Tibial nerve (tissue), 4 donors: ENCODE measurements at regions not wholly inside any gene's neighbourhood (a gene's known extent, or its start where the extent isn't known, plus 50 kb on each side); places are given as distances from the start of the nearest gene placed in this dataset. TPM values are rescaled to one million over a fixed set of nuclear protein-coding genes. Genes with fewer than 3 reads are reported as not detected.

Source experiments
- DNase-seq, 2 donors: peaks; one replicate each; pipeline ENCODE4 v3.0.0-alpha.2; 2019; ENCODE audit warnings: low spot score in 2 of 2
- H3K27ac ChIP-seq, 4 donors: fragments of 200-600 bp; sonication (generic) in 3 of 4; one replicate each; pipeline ENCODE4 v1.5.1; 2017 to 2019; ENCODE audit warnings: mild to moderate bottlenecking in 1 of 4
- H3K27me3 ChIP-seq, 2 donors: fragments of 200-600 bp; sonication (generic) in 1 of 2; one replicate each; pipeline versions ENCODE4 v1.5.1 to v1.6.0; 2017 to 2019
- H3K36me3 ChIP-seq, 3 donors: fragments of 200-600 bp; sonication (generic); one replicate each; pipeline ENCODE4 v1.5.1; 2018 to 2019
- H3K4me1 ChIP-seq, 4 donors: fragments of 200-600 bp; sonication (generic) in 3 of 4; one replicate each; pipeline ENCODE4 v1.5.1; 2017 to 2019
- H3K4me3 ChIP-seq, 4 donors: fragments of 200-600 bp; sonication (generic) in 3 of 4; one replicate each; pipeline ENCODE4 v1.5.1; 2017 to 2019; ENCODE audit warnings: mild to moderate bottlenecking in 1 of 4, moderate library complexity in 1 of 4
- H3K9me3 ChIP-seq, 4 donors: fragments of 200-600 bp; sonication (generic) in 3 of 4; one replicate each; pipeline ENCODE4 v1.5.1; 2017 to 2019
- EP300 ChIP-seq, 2 donors: sonication (generic); formaldehyde crosslinking; IDR thresholded peaks; one replicate each; pipeline ENCODE4 v1.6.1; 2017; ENCODE audit warnings: antibody characterized with exemption in 2 of 2, mild to moderate bottlenecking in 1 of 2
- POLR2A ChIP-seq, 2 donors: fragments of 450-650 bp; IDR thresholded peaks; one replicate each; pipeline ENCODE4 v1.6.1; 2017; ENCODE audit warnings: antibody characterized with exemption in 2 of 2, mild to moderate bottlenecking in 2 of 2, moderate library complexity in 2 of 2
- WGBS, 2 donors: methylation state at CpG; one replicate each; pipeline ENCODE4 v1.1.5; 2018; 5-methylcytosine and 5-hydroxymethylcytosine counted together
- small RNA-seq: library from RNA; depleted of rRNA; stranded (forward); fragments of <200 nt; gene quantifications from one replicate; pipeline ENCODE3, GENCODE V24; 2016
- TF ChIP-seq, protein P1 (sequence below), 5 experiments: fragments of 200-600 bp in 3 of 5; fragments of 450-650 bp in 2 of 5; sonication (generic) in 3 of 5; IDR thresholded peaks; one replicate each; pipeline ENCODE4 v1.5.1; 2016 to 2019; ENCODE audit warnings: antibody characterized with exemption in 5 of 5, mild to moderate bottlenecking in 3 of 5, moderate library complexity in 2 of 5

DNA sequence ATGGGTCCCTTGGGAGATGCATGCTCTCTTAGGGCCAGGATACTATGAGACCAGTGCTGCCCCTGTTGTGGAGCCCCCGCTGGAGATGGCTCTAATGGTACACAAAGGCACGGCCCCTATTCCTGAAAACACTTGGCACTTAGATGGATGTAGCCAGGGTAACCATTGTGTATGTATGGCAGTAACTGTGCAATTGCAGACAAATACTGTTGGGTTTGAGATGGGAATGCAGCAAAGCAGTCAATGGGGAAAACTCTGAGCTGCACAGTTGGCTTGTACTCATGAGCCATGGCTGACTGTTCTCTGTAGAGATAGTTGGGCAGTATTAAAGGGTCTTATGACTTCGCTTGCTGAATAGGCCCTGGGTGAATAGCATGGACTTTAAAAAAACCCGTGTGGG, 67.9 kb upstream of the NPAP1 start:
- no peak overlapping the region for H3K27ac ChIP-seq
- no peaks in the 10 kb centered on the region for H3K27me3 ChIP-seq
- no peak for DNase-seq
- TF ChIP-seq POLR2A (IDR thresholded peaks at IDR 0.05) (no peak), EP300 (IDR thresholded peaks at IDR 0.05) (no peak)
- TF ChIP-seq, protein P1, sequence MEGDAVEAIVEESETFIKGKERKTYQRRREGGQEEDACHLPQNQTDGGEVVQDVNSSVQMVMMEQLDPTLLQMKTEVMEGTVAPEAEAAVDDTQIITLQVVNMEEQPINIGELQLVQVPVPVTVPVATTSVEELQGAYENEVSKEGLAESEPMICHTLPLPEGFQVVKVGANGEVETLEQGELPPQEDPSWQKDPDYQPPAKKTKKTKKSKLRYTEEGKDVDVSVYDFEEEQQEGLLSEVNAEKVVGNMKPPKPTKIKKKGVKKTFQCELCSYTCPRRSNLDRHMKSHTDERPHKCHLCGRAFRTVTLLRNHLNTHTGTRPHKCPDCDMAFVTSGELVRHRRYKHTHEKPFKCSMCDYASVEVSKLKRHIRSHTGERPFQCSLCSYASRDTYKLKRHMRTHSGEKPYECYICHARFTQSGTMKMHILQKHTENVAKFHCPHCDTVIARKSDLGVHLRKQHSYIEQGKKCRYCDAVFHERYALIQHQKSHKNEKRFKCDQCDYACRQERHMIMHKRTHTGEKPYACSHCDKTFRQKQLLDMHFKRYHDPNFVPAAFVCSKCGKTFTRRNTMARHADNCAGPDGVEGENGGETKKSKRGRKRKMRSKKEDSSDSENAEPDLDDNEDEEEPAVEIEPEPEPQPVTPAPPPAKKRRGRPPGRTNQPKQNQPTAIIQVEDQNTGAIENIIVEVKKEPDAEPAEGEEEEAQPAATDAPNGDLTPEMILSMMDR (IDR thresholded peaks at IDR 0.05): no peak
- H3K4me3 ChIP-seq: no peak overlapping the region
- WGBS, 2 donors: 73% methylated on average over 4 of the region's 4 CpGs
- H3K36me3 ChIP-seq: no peaks in the 10 kb centered on the region
- no peaks in the 10 kb centered on the region for H3K4me1 ChIP-seq
- H3K9me3 ChIP-seq: no peaks in the 10 kb centered on the region

DNA sequence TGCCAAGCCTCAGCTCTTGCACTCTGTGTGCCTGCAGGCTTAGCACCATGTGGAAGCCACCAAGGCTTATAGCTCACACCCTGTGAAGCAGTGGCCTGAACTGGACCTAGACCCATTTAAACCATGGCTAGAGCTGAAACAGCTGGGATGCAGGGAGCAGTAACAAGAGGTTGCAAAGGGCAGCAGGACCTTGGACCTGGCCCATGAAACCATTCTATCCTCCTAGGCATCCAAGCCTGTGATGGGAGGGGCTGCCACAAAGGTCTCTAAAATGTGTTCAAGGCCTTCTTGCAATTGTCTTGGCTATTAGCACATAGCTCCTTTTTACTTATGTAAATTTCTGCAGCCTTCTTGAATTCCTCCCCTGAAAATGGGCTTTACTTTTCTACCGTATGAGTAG, 57.9 kb upstream of the NPAP1 start:
- no peak for DNase-seq
- peaks cover 0 to 18% (median 0%) of the 10 kb centered on the region in 4 donors for H3K9me3 ChIP-seq
- no peaks in the 10 kb centered on the region for H3K36me3 ChIP-seq
- TF ChIP-seq POLR2A (IDR thresholded peaks at IDR 0.05): no peak
- no peak for TF ChIP-seq EP300 (IDR thresholded peaks at IDR 0.05)
- TF ChIP-seq, protein P1 (IDR thresholded peaks at IDR 0.05): no peak
- 0 to 50% methylated on average over 1 of the region's 1 CpG for WGBS, 2 donors
- H3K4me3 ChIP-seq: no peak overlapping the region
- no peaks in the 10 kb centered on the region for H3K27me3 ChIP-seq
- H3K27ac ChIP-seq: no peak overlapping the region
- H3K4me1 ChIP-seq: no peaks in the 10 kb centered on the region

DNA sequence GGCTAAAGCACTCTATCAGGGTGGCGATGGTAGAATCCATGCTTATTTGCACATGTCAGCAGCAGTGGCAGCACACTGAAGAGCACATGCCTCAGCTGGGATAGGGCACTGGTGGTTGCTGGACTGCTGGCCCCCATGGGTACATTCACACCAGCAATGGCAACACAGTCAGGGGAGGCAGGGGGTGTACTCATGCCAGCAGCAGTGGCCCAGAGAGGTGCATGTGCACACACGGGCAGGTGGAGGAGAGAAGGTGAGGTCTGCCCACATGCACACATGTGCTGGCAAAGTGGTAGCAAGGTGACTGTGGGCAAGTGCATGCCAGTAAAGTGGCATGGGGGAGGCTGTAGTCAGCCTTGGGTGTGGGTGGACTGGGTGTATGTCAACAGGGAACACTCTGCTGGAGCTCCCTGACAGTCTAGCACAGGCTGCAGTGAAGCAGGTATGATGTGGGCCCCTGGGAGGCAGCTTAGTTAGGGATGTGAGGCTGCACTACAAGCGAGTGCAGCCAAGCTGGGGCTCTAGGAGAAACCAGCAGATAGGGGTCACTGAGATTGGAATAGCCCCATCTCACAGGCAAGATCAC, 53.9 kb upstream of the NPAP1 start:
- DNase-seq: no peak
- TF ChIP-seq POLR2A (IDR thresholded peaks at IDR 0.05): no peak
- TF ChIP-seq EP300 (IDR thresholded peaks at IDR 0.05): no peak
- TF ChIP-seq, protein P1 (IDR thresholded peaks at IDR 0.05): no peak
- 72% methylated on average over 3 of the region's 3 CpGs for WGBS, 2 donors
- H3K4me3 ChIP-seq: no peak overlapping the region
- no peaks in the 10 kb centered on the region for H3K27me3 ChIP-seq
- H3K27ac ChIP-seq: no peak overlapping the region
- H3K36me3 ChIP-seq: no peaks in the 10 kb centered on the region
- H3K9me3 ChIP-seq: peaks cover 0 to 27% (median 0%) of the 10 kb centered on the region in 4 donors
- H3K4me1 ChIP-seq: no peaks in the 10 kb centered on the region

Small RNAs in the stretch of these regions (small RNA-seq; reads per million reads assigned to genes)
- gene RNU6-741P: not detected
